Ovary (tissue), 3 donors: ENCODE measurements at regions not wholly inside any gene's neighbourhood (a gene's known extent, or its start where the extent isn't known, plus 50 kb on each side); places are given as distances from the start of the nearest gene placed in this dataset.

Source experiments
- POLR2A ChIP-seq: fragments of 450-650 bp; IDR thresholded peaks from one replicate; pipeline ENCODE4 v1.6.1; 2017; ENCODE audit warnings: antibody characterized with exemption, mild to moderate bottlenecking, moderate library complexity
- TF ChIP-seq, protein P1 (sequence below), 3 donors: fragments of 450-650 bp in 2 of 3; fragments of 200-600 bp in 1 of 3; IDR thresholded peaks; one replicate each; pipeline versions ENCODE4 v1.5.1 to v1.8.0; 2016 to 2022; ENCODE audit warnings: antibody characterized with exemption in 3 of 3, mild to moderate bottlenecking in 1 of 3
- donor health status: DM: no; HTN: no; CAD: no.

DNA sequence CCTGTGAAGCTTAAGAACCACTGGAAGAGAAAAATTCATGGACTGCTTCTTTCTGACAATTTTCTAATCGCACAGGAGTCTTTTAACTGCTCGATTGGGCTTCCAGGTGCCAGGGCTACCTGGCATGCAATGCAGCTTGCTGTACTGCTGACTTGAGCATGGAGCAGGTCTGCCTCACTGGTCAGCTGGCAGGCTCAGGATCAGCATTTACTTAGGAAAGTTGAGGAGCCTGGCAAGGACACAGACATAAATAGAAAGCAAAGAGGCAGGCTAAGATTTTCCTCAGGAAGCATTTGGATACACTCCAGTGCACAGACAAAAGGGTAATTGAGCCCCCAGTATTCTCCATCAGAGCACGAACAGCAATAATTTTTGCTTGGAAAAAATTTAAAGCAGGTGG lies 163.5 kb downstream of the CSNK2A3 start:
- no peak for TF ChIP-seq POLR2A
- TF ChIP-seq, protein P1, sequence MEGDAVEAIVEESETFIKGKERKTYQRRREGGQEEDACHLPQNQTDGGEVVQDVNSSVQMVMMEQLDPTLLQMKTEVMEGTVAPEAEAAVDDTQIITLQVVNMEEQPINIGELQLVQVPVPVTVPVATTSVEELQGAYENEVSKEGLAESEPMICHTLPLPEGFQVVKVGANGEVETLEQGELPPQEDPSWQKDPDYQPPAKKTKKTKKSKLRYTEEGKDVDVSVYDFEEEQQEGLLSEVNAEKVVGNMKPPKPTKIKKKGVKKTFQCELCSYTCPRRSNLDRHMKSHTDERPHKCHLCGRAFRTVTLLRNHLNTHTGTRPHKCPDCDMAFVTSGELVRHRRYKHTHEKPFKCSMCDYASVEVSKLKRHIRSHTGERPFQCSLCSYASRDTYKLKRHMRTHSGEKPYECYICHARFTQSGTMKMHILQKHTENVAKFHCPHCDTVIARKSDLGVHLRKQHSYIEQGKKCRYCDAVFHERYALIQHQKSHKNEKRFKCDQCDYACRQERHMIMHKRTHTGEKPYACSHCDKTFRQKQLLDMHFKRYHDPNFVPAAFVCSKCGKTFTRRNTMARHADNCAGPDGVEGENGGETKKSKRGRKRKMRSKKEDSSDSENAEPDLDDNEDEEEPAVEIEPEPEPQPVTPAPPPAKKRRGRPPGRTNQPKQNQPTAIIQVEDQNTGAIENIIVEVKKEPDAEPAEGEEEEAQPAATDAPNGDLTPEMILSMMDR (IDR thresholded peaks at IDR 0.05), result no peak
